Hepatocyte (in vitro differentiated cells): ENCODE measurements at regions not wholly inside any gene's neighbourhood (a gene's known extent, or its start where the extent isn't known, plus 50 kb on each side); places are given as distances from the start of the nearest gene placed in this dataset.

Experiments used
- CTCF ChIP-seq: fragments of 200-600 bp; sonication (generic); IDR thresholded peaks from 2 replicates; pipeline ENCODE4 v1.5.1; 2016; ENCODE audit warnings: antibody characterized with exemption, mild to moderate bottlenecking; ENCODE audit not compliant: poor library complexity
- EZH2 ChIP-seq: fragments of 200-600 bp; sonication (generic); IDR thresholded peaks from 2 replicates; pipeline ENCODE4 v1.6.1; 2016; ENCODE audit warnings: antibody characterized with exemption, mild to moderate bottlenecking, borderline replicate concordance

DNA sequence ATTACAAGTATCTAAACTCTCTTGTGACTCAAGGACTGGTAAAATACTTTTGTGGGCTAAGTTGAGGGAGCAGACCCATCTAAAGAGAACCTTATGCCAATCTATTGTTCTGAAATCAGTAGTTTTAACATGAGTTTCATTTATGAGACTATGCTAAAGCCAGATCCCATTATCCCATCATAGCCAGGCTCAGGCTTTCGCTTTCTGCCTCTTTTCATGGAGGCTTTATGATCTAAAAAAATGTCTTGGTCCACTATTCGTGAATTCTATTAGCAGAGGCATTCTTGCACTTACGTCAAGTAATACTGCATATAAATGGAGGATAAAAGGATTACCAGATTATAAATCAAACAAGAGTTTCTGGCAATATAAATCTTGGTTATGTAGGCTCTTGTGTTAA is 1636.9 kb upstream of the ACVR2A start:
- TF ChIP-seq CTCF (no peak), EZH2 (no peak)
